GM19397 (cell line): ENCODE measurements at regions not wholly inside any gene's neighbourhood (a gene's known extent, or its start where the extent isn't known, plus 50 kb on each side); places are given as distances from the start of the nearest gene placed in this dataset.
"Not testable (repeated sequence)": the region's sequence is repeated elsewhere in the genome, so short reads cannot be mapped to it uniquely, and the experiment has no call there.

Source experiments
- ATAC-seq: cut with Tn5 transposase; IDR thresholded peaks from one replicate; pipeline ENCODE4 v1.9.1; 2021; ENCODE audit warnings: mild to moderate bottlenecking, moderate library complexity; ENCODE audit not compliant: unreplicated experiment

DNA sequence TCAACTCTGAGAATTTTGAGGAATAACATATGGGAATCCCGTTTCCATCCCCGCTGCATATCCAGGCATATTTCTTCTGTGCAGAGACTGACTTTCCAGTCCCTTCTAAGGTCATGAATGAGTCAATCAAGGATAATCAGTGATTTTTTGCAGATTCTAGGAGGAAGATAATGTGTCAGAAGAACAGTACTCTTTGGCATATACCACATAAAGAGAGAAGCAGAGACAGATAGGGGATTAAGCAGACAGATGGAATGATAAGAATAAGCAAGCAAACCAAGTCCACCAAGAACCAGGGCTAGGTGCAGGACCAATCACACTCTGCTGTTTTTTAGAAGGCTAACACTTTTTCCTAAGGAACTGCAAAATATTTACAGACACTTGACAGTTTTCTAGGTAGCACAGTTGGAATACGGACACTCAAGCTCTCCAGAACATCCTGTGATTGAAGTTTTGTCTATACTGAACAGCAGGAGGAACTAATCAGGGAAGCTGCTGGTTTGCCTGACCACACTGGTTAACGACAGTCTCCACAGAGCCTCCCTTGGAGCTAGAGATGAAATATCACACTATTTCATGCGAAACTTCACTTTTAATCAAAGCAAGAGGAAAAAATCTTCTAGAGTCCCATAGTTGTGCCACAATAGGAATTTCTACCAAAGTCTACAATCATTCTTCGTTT is 450.0 kb upstream of the KCNMB2 start:
- no peak for ATAC-seq

DNA sequence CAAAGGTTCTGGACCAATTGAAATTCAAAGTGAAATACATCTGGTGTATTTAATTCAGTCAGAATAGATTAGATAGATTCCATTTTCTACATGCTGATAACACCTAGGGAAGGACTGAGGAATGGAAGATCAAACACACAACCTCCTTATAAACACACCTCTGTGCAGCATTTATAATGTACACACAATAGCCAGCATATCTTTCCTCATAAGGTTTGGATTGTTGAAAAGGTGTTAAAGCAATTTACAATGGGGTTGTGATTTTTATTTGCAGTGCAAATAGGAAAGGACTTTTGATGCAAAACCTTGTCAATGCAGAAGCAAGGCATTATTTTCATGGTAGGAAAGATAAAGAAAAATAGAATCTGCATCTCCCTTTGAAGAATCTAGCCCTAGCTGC is 448.9 kb upstream of the KCNMB2 start:
- ATAC-seq = no peak

DNA sequence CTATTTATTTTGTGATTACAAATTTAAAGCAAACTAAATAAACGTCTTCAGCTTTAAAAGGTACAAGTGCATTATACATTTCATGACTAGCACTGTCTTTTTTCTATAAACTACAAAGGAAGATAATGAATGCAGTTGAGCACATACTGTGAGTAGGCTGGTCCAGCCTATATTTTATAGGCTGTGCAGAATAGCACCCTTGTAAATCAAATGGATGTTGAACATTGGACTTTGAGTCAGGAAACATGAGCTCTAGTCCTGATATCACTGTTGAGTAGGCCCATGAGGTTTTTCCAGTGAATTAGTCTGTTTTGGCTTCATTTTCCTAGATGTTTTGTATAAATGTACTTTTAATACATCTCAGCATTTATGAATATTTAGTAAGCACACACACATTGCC is 447.3 kb upstream of the KCNMB2 start:
- no peak for ATAC-seq

DNA sequence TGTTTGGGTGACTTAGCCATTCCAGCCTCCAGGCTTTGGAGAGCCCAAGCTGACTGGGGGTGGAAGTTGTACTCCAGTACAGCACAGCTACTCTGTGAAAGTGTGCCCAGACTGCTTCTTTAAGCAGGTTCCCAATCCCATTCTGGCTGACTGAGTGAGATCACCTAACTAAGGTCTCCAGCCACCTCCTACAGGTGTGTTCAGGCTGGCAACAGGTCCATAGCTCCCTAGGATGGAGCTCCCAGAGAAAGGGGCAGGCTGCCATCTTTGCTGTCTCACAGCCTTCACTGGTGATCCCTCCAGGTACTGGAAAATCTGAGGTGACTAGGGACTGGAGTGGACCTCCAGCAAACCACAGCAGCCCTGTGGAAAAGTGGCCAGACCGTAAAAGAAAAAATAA is 445.3 kb upstream of the KCNMB2 start:
- no peak for ATAC-seq

DNA sequence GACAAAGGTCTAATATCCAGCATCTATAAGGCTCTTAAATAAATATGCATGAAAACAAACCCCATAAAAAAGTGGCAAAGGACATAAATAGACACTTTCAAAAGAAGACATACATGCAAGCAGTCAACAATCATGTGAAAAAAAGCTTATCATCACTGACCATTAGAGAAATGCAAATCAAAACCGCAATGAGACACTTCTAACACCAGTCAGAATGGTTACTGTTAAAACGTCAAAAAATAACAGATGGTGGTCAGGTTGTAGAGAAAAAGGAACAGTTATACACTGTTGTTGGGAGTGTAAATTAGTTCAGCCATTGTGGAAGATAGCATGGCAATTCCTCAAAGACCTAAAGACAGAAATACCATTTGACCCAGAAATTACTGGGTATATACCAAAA is 440.7 kb upstream of the KCNMB2 start:
- ATAC-seq = no peak

DNA sequence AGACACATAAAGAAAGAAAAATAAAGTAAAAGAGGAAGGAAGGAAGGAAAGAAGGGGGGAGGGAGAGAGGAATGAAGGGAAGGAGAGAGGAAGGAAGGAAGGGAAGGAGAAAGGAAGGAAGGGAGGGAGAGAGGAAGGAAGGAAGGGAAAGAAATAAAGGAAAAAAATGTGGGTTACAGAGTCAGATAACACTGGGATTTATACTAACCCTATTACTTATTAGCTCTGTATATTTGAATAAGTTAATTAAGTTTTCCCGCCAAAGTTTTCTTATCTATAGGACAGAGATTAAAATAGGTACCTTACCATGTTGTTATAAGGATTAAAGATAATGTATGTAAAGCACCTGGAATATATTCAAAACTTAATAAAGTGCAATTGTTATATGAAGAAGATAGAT is 439.3 kb upstream of the KCNMB2 start:
- no peak for ATAC-seq

DNA sequence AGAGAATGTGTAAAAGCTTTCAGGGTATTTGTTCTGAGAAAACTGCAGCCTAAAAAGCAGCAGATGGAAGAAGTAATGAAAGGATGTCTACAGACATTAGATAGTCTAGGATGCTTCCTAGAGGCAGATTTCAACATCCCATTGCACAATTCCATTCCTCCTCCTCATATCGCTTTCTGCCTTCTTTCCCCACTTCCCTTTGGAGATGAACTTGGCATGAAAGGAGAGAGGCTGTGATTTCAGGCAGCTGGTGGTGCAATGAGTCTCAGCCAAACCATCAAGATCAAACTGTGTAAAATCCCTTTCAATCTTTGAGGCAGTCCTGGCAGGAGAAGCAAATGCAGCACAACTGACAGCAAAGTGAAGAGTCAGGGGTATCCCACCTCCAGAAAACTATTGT is 438.7 kb upstream of the KCNMB2 start:
- no peak for ATAC-seq

DNA sequence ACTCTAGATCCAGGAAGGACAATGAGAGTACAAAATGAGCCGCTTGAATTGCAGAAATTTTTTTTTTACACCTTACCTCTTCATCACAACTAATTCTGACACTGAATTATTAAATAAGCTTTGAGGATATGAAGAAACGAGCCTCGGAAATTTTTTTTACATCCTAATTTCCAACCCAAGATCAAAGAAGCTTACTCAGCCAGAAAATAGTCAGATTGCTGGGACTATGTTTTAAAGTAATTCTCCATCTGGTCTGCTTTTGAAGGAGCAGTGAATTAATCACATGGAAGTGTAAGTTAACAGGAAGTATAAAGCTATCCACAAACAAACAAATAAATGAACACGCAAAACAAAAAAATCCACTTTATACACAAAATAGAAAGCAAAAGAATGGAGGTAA is 437.0 kb upstream of the KCNMB2 start:
- ATAC-seq = no peak

DNA sequence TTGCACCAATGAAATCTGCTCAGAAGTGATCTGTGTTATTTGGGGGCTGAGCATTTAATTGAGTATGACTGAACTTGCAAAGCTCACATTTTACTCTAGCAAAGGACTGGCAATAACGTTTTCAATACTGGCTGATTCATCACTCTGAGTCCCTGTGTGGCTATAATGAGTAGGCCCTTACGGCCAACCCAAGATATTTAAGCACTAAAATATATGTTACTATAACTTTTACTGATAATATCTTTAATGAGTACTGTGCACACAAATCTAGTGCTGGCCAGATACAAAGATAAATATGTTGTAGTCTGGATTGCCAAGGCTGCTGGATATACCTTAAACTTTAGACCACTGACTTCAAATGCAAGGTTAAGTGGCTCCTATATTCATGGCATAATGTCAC is 436.4 kb upstream of the KCNMB2 start:
- ATAC-seq = no peak

DNA sequence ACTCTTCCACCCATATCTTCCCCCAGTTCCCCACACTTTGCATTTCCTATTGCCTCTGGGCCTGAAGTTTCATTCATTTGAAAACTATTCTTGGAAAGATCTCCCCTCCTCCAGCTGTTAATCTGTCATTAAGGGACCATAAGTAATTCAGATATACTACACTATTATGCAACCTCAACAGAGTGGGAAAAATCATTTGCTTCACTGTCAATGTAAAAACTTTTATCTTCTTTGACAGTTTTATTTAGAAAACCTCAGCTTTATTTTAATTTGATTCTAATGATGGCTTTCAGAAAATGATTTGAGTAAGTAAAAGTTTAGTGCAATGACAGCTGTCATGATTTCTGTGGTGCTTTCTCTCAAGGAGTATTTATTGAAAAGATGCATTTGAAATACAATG is 435.3 kb upstream of the KCNMB2 start:
- no peak for ATAC-seq

DNA sequence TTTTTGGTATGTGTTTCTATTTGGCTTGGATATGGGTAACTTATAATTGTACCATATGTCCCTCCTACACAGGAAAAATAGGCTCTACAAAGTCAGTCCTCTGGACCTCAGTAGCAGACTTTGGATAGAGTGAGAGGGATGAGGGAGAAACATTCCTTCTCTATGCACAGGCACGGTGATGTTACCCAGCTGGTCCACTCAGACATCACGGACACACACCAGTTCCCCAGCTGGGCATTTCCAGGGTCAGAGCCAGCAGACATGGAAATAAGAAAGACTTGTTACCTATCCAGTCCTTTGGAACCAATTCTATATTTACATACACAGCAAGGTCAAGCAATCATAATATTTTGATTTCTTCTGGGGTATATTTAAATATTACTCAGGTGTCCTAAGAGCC is 433.1 kb upstream of the KCNMB2 start:
- ATAC-seq = no peak

DNA sequence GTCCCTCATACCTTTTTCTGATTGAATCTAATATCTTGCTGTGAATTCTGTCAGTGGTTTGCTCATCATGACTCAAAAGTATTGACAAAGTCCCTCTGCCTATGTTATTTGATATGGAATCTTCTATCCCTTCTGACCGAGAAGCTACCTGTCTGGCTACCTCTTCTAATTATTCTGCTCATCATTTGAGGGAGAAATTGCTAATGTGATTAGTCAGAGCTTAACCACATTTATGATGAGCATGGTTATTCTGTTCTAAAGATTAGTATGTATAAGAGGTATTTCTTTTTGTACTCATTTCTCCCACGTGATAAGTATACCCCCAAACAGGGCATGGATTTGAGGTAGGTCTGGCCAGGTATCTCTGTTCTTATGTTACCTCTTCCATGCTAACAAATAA is 428.4 kb upstream of the KCNMB2 start:
- no peak for ATAC-seq

DNA sequence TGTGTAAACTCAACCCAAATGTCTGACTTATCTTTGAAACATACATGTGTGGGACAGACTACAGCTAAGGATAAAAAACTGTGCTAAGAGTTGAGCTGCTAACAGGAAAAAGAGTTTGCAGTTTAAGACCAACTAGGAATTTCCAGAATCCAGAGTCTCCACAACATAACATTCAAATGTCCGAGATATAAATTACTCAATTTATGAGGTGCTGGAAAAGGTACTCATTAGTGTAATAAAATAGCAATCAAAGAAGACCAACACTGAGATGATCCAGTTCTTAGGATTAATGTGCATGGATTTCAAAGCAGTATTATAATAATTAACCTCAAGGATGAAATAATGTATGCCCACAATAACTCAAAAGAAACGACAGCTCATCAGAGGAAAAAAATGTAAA is 426.5 kb upstream of the KCNMB2 start:
- no peak for ATAC-seq

DNA sequence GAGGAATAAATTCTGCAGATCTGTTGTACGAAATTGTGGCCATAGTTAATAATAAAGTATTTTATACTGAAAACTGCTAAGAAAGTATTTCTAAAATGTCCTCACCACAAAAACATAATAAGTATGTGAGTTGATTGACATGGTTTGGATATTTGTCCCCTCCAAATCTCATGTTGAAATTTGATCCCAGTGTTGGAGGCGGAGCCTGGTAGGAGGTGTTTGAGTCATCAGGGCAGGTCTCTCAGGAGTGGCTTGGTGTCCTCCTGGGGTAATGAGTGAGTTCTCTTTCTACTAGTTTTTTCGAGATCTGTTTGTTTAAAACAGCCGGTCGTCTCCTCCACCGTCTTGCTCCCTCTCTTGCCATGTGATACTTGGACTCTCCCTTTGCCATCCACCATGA is 424.1 kb upstream of the KCNMB2 start:
- ATAC-seq = no peak

DNA sequence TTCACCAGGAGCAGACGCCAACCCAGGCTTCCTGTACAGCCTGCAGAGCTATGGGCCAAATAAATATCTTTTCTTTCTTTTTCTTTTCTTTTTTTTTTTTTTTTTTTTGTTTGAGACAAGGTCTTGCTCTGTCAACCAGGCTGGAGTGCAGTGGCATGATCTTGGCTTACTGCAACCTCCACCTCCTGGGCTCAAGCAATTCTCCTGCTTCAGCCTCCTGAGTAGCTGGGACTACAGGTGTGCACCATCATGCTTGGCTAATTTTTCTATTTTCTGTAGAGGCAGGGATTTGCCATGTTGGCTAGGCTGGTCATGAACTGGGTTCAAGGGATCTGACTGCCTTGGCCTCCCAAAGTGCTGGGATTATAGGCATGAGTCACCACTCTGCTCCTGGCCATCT is 423.7 kb upstream of the KCNMB2 start:
- not testable (repeated sequence) for ATAC-seq

DNA sequence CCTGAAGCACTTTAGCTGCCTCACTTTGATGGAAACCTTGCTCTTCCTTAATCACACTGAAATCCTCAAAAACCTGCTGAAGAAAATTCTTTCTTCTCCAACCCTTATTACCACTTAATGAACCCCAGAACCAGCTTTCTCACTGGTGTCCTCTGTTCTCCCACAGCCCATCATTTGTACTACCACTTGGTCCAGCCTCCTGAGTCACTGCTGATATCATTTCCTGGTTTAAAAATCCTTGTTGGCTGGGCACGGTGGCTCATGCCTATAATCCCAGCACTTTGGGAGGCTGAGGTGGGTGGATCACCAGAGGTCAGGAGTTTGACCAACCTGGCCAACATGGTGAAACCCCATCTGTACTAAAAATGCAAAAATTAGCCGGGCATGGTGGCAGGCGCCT is 418.6 kb upstream of the KCNMB2 start:
- ATAC-seq = no peak

DNA sequence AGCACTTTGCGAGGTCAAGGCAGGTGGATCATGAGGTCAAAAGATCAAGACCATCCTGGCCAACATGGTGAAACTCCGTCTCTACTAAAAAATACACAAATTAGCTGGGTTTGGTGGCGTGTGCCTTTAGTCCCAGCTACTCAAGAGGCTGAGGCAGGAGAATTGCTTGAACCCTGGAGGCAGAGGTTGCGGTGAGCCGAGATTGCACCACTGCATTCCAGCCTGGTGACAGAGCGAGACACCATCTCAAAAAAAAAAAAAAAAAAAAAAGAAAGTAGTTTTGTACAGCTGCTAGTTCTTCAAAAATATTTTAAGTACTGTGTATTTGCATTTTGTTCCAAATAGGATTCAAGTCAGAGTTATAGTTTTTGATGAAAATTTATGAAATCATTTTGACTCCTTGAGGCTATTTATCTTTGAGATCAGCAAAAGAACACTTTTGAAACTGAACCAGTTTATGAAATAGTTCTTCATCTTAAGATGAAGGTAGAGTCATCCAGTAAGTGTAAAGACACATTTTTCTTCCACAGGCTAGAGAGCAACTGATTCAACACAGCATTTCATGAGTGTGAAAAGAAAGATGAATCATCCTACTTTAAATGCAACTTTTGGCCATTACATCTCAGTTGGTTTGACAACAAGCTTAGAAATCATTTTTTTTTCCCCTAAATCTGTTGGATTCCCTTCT is 416.5 kb upstream of the KCNMB2 start:
- ATAC-seq = not testable (repeated sequence)

DNA sequence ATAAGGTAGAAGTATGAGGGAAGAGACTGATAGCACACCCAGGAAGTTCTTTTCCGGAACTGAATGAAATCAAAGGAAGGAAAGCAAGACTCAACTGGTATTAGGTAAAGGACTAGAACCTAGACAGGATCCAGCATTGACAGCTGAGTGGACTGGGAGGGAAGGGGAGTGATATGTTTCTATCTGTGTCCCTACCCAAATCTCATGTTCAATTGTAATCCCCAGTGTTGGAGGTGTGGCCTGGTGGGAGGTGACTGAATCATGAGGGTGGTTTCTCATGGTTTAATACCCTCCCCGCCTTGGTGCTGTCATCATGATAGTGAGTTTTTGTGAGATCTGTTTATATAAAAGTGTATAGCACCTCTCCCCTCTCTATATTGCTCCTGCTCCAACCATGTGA is 415.9 kb upstream of the KCNMB2 start:
- no peak for ATAC-seq

DNA sequence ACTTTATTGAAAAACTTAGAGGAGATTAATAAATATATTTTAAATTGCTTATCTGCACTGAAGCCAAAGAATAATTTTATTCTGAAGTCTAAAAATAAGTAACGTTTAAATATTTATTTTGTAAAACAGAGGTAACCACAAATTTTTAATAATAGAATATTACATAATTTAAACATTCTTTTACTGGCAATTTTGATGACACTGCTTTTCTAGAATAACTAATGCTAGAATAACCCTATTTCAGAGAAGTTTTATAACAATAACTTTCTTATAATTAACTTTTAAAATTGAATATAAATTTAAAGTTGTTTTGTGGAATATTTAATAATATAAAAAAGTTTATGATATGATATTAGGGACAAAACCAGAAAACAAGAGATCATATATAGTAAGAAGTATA is 409.6 kb upstream of the KCNMB2 start:
- no peak for ATAC-seq

DNA sequence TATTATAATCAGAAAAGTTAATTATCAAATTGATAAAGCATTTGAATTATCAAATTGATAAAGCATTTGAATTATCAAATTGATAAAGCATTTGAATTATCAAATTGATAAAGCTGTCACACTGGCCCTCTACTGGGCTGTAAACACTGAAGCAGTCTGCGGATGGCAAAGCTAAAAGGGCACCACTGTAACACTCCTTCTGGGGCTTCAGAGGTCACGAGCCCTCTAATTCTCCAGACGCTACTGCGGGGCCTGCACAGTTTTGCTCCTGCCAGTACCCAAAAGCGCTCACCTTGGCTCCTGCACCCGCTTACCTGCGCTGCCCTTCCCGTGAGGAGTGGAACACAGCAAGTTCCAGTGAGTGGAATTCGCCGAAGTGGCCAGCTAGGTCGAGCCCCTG is 409.0 kb upstream of the KCNMB2 start:
- no peak for ATAC-seq

DNA sequence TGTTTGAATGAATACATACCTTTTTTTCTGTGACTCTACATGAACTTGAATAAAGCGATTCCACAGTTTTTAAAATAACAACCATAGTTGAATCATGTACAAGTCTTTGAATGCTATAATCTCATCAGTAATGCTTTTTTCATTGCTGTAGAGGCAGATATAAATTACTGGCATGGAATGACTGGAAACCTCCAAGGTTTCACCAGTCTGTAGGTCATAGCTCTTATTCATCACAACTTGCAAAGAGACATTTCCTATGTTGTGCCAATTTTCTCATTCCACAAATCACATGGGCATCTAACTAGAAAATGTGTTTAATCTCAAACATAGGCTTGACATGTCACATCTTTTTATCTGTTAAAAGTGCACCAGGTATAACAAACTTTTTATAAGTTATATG is 407.1 kb upstream of the KCNMB2 start:
- ATAC-seq = no peak

DNA sequence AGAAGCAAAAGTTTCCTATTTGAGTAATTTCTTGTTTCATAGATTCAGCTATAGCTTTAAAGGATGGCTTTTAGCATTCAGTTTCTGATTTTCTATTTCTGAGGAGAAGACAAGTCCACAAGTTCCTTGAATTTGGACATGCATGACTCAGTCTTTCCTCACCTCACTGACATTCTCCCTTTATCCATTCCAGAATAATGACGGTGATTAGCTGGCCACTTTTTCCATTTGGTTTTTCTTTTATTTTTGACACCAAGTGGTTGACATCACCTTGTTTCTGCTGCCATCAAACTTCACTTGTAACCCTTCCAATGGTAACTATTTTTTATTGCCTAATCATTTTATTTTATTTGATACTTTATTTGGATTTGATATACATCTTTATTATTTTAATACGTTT is 404.4 kb upstream of the KCNMB2 start:
- no peak for ATAC-seq

DNA sequence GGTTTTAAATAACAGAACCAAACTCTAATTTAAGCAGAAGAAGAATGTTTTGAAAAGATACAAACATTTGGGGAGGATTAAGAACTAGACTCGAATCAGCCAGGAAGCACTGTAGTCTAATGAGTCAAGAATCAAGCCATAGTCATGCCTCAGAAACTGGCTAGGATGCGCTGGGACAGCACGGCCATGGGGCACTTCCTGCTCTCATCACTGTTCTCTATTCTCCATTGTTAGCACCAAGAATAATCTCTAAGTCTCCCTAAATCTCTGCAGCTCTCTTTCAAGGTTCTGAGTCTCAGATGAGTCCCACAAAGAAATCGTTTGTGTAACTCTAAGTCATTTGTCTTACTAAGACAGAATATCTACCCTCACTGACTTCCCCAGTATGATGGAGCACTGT is 399.0 kb upstream of the KCNMB2 start:
- ATAC-seq = no peak
